ENCODE measurements at regions not wholly inside any gene's neighbourhood (a gene's known extent, or its start where the extent isn't known, plus 50 kb on each side); places are given as distances from the start of the nearest gene placed in this dataset.

DNA sequence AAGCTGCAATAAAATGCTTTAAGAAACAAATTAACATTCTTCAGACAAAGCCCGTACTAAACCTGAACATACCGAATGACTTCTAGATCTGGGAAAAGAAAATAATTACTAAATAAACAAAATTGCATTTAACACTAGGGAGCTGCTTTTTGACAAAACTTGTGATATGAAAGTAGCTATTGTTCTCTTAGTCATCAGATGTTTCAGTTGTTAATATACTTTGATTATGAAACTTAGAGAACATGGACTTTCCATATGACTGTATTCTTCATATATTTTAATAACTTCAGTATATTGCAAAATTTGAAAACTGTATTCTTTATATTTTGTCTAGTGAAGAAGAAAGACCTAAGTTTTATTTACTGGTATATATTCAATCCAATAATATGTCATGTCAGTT is 1262.1 kb downstream of the NCAM2 start:
- no peak for DNase-seq (ENCODE audit: extremely low spot score, unreplicated experiment)
- TF ChIP-seq, protein P1, sequence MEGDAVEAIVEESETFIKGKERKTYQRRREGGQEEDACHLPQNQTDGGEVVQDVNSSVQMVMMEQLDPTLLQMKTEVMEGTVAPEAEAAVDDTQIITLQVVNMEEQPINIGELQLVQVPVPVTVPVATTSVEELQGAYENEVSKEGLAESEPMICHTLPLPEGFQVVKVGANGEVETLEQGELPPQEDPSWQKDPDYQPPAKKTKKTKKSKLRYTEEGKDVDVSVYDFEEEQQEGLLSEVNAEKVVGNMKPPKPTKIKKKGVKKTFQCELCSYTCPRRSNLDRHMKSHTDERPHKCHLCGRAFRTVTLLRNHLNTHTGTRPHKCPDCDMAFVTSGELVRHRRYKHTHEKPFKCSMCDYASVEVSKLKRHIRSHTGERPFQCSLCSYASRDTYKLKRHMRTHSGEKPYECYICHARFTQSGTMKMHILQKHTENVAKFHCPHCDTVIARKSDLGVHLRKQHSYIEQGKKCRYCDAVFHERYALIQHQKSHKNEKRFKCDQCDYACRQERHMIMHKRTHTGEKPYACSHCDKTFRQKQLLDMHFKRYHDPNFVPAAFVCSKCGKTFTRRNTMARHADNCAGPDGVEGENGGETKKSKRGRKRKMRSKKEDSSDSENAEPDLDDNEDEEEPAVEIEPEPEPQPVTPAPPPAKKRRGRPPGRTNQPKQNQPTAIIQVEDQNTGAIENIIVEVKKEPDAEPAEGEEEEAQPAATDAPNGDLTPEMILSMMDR (conservative IDR thresholded peaks at IDR 0.05), result no peak
- Mint-ChIP-seq H3K4me3 (no peak overlapping the region), H3K27ac (no peak overlapping the region), H3K9me3 (no peaks in the 10 kb centered on the region), H3K27me3 (no peaks in the 10 kb centered on the region), H3K36me3 (no peaks in the 10 kb centered on the region), H3K4me1 (ENCODE audit: unreplicated experiment) (no peaks in the 10 kb centered on the region)

DNA sequence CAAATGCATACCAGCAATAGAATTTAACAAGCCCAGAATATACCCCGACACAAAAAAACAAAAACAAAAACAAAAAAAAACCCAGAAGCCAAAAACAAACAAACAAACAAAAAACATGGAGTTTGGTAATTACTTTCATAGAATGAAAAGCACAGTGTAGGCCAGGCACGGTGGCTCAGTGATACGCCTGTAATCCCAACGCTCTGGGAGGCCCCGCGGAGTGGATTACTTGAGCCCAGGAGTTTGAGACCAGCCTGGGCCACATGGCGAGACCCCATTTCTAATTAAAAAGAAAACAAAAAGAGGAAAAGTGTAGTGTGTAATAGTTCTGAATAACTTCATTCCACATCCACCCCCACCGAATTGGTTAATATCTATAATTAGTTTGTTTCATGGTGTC is 1265.7 kb downstream of the NCAM2 start:
- Mint-ChIP-seq H3K4me3 (no peak overlapping the region), H3K27me3 (no peaks in the 10 kb centered on the region), H3K36me3 (no peaks in the 10 kb centered on the region), H3K9me3 (peaks cover 4% of the 10 kb centered on the region), H3K4me1 (ENCODE audit: unreplicated experiment) (no peaks in the 10 kb centered on the region), H3K27ac (no peak overlapping the region)
- no peak for DNase-seq (ENCODE audit: extremely low spot score, unreplicated experiment)
- TF ChIP-seq, protein P1 (conservative IDR thresholded peaks at IDR 0.05), result no peak

DNA sequence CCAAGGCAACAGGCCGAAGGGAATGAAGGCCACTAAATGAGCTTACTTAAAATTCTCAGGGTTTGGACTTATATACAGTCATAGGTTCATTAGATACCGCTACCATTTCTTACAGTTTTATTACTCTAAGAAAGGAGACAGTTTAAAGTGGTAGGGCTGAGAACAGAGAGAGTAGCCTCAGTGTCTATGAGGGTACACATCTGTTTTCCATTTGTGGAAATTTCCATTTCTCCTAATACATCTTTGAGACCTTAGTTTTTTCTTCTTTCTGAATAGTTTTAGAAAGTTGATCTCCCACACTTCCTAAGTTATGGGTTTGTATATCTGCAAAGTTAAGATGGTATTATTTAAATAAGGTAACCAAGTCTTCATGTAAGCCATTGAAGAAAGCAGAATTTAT is 1279.1 kb downstream of the NCAM2 start:
- no peak for DNase-seq (ENCODE audit: extremely low spot score, unreplicated experiment)
- Mint-ChIP-seq H3K36me3 (no peaks in the 10 kb centered on the region), H3K27me3 (no peaks in the 10 kb centered on the region), H3K4me3 (no peak overlapping the region), H3K4me1 (ENCODE audit: unreplicated experiment) (peaks cover 11% of the 10 kb centered on the region), H3K9me3 (no peaks in the 10 kb centered on the region), H3K27ac (no peak overlapping the region)
- TF ChIP-seq, protein P1 (conservative IDR thresholded peaks at IDR 0.05), result no peak

DNA sequence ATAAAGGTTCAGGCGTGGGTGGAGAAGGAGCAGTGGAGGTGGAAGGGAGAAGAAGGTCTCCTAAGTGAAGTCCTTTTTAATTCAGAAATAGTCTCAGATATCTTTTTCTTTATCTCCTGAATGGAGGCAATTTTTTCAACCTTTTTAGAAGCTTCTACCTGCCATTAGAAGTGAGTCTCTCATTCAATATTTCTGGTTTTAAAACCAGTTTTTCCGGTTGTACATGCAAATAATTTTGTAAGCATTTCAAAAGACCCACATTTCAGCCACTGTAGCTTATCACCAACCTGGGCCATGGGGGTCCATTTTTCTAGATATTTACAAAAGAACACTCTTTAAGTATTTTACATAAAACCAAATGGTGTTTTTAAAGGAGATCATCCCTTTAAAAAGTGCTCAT is 1280.2 kb downstream of the NCAM2 start:
- no peak overlapping the region for H3K4me3 Mint-ChIP-seq
- H3K27ac Mint-ChIP-seq, result no peak overlapping the region

DNA sequence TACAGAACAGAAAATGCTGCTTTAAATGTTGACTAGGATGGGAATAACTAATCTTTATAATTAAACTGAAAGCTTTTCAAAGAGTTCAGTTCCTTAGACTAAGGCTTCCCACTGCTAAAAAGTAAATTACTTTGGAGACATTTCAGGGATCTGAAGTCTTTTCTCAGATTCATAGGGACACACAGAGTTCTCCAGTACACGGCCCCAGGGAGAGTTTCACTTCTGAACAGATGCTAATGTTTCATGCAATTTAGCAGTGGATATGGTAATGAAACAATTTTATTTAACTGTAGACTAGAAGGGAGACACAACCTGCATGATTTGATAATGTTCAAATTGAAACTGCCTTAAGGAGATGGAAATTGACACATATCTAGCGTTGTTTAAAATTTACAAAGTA is 1282.6 kb downstream of the NCAM2 start:
- no peaks in the 10 kb centered on the region for H3K9me3 Mint-ChIP-seq
- no peak for DNase-seq (ENCODE audit: extremely low spot score, unreplicated experiment)
- H3K36me3 Mint-ChIP-seq, result no peaks in the 10 kb centered on the region
- TF ChIP-seq, protein P1 (conservative IDR thresholded peaks at IDR 0.05), result no peak
- H3K27me3 Mint-ChIP-seq, result no peaks in the 10 kb centered on the region
- no peak overlapping the region for H3K27ac Mint-ChIP-seq
- no peak overlapping the region for H3K4me3 Mint-ChIP-seq
- peaks cover 11% of the 10 kb centered on the region for H3K4me1 Mint-ChIP-seq (ENCODE audit: unreplicated experiment)

More for the DNA sequence above, 1280.2 kb downstream of the NCAM2 start:
- no peak for DNase-seq (ENCODE audit: extremely low spot score, unreplicated experiment)
- peaks cover 11% of the 10 kb centered on the region for H3K4me1 Mint-ChIP-seq (ENCODE audit: unreplicated experiment)
- no peaks in the 10 kb centered on the region for H3K27me3 Mint-ChIP-seq
- H3K36me3 Mint-ChIP-seq, result no peaks in the 10 kb centered on the region
- no peaks in the 10 kb centered on the region for H3K9me3 Mint-ChIP-seq
- TF ChIP-seq, protein P1 (conservative IDR thresholded peaks at IDR 0.05), result no peak

DNA sequence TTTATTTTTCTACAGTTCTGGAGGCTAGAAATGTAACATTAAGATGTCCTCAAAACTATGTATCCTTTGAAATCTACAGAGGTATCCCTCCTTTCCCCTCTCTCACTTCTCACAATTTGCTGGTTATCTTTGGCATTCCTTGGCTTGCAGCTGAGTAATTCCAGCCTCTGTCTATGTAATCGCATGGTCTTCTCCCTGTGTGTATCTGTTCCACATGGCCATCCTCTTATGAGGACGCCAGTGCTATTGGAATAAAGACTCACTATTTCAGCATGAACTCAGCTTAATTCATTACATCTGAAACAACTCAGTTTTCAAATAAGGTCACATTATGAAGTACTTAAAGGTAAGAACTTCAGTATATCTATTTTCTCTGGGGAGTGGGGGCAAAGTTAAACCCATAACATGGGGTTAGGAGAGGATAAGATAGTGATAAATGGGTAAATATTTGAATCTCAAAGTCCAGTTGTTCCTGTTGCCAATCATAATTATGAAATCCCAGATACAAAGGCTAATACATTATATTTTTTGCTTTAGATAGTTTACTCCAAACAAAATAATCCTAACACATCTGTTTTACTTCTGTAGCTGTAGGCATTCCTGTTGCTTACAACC is 1290.8 kb downstream of the NCAM2 start:
- TF ChIP-seq, protein P1 (conservative IDR thresholded peaks at IDR 0.05), result no peak
- Mint-ChIP-seq H3K4me1 (ENCODE audit: unreplicated experiment) (no peaks in the 10 kb centered on the region), H3K27ac (no peak overlapping the region), H3K9me3 (no peaks in the 10 kb centered on the region), H3K27me3 (no peaks in the 10 kb centered on the region), H3K36me3 (no peaks in the 10 kb centered on the region), H3K4me3 (no peak overlapping the region)
- no peak for DNase-seq (ENCODE audit: extremely low spot score, unreplicated experiment)

All from type B pancreatic cell (in vitro differentiated cells).